GM19043 (cell line): ENCODE measurements at regions not wholly inside any gene's neighbourhood (a gene's known extent, or its start where the extent isn't known, plus 50 kb on each side); places are given as distances from the start of the nearest gene placed in this dataset.

Source experiments
- ATAC-seq: cut with Tn5 transposase; IDR thresholded peaks from one replicate; pipeline ENCODE4 v1.9.1; 2021; ENCODE audit warnings: low read depth; ENCODE audit not compliant: unreplicated experiment

DNA sequence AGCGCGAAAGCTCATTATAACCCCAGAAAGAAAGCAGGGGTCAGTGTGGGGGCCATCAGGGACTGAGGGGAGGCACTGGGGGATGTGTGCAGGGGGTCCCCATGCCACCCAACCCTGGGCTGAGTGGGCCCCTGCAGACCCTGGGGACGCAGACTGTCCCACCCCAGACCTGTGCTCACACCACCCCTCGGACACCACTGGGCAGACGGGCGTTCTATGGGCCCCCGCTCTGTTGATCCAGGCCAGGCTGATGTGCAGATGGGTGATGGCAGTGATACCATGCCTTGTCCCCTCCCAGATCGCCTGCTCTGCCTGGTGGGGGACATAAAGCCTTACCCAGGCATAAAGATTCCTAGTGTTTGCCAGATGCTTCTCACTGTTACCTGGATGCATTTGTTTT is 259.7 kb upstream of the TLE3 start:
- ATAC-seq = no peak

DNA sequence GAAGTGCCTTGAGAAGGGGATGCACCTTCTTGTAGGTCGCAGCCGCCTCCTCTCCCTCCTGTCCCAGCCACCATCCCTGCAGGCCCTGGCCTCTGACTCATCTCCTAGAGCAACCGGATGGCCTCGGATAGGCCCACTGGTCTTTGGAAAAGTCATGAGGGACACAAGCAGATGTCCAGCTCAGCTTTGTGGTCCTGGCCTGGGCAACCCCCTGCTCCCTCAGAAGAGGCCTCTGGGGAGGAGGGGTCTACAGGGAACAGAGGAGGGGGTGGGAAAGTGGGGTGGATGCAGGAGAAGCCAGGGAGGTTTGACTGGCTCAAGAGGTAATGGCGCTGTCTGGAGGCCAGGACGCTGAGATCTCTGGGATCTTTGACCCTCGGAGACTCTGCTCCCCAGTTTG is 259.2 kb upstream of the TLE3 start:
- ATAC-seq = no peak

DNA sequence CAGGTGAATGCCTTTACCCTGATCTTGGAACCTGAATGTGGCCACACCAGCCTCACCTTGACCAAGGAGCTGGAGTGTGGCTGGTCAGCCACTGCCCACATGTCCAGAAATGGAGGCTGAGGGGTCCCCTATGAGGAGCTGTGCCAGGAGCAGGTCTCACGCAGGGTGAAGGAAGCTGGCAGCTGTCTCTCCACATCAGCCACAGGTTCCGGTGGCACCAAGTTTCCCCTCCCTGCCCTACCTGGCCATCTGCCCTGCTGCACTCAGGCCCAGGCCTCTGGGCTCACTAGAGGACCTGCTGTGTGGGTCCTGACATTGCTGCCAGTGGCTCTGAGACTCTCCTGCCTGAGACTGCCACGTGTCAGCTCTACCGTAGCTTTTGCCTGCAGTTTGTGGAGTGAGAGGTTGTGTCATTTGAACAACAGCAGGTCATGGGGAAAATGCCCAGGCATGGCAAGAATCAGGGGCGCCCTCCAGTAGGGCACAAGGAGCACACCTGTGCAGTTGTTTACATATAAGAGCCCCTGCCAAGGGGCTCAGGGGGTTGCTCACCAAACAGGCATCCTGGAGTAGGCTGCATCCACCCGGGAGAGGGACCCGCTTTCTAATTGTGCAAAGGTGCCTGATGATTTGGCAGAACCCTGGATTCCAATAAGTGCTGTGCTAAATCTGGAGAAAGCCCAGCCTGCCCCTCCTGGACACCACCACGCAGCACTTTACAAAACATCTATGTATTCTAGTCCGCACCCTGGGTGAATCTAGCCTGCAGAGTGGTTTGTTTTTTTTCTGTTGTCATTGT is 258.5 kb upstream of the TLE3 start:
- ATAC-seq = no peak

DNA sequence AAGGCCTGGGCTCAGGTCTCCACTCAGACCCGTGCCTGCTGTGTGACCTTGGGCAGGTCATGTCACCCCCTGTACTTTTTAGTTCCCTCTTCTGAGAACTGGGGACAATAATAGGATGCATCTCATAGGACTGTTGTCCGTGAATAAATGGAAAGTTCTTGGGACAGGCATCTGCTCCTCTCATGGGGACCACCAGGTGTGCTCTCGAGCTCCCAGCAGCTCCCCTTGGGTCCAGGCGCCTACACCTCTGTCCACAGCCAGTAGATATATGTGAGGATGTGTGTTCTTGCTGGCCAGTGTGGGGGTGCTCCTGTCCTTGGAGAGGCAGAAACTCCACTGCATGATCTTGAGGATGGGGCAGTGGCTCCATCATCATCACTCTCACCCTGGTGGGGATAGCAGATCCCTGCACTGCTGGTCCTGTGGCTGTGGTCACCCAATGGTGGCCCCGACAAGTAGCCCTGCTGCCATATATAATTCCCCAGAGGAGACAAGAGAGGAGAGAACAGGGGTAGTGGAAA is 257.6 kb upstream of the TLE3 start:
- ATAC-seq = no peak

DNA sequence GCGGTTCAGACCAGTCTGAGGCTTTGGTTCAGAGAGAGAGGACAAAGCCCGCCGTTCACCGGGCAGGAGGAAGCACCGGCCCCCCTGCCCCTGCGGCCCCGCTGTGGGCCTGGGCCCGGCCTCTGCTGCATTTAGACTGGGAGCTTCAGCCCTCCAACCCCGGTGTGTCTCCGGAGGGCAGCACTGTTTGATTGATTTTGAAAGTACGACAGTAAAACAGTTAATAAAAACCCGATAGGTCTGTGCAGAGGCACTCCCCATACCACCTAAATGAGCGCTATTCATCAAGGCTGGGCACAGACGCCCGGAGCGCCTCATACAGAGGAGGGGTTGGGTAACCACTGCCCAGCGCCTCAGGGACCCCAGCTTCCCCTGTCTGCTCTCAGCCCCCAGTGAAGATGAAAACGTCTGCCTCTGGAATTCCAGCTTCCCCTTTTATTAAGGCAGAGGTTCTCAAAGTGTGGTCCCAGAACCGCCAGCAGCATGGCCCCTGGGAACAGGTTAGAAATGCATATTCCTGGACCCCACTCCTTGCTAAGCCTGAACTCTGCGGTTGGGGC is 256.7 kb upstream of the TLE3 start:
- no peak for ATAC-seq

DNA sequence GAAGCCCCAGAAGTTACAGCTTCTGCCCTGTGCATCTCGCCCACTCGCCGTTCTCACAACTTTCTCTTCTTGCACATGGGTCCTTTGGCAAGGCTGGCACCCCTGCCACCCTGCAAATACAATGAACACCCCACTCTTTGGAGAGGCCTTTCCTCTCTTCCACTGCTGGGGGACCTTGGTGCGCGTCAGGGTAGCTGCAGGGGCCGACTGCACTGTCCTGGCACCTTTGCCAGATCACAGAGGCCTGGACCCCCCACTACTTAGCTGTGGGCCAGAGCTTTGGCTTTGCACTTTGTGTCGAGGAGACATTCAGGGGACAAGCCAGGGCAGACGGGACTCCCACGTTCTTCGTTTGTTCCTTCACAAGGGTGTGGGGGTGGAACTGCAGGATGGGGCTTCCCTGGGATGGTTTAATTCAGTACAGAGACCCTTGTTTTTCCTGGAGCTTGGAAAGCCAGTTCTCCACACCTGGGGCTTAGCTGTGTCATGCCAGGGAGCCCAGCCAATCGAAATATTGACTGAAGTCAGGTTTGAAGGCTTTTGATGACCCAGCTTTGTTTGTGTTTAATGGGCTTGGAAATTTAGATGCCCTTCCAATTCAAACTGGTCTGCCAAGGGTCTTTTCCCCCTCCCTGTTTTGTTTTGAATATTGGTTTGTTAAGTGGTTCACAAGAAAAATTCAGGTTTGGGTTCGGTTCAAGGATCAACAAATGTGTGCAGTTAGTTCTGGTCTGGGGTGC is 256.1 kb upstream of the TLE3 start:
- no peak for ATAC-seq

DNA sequence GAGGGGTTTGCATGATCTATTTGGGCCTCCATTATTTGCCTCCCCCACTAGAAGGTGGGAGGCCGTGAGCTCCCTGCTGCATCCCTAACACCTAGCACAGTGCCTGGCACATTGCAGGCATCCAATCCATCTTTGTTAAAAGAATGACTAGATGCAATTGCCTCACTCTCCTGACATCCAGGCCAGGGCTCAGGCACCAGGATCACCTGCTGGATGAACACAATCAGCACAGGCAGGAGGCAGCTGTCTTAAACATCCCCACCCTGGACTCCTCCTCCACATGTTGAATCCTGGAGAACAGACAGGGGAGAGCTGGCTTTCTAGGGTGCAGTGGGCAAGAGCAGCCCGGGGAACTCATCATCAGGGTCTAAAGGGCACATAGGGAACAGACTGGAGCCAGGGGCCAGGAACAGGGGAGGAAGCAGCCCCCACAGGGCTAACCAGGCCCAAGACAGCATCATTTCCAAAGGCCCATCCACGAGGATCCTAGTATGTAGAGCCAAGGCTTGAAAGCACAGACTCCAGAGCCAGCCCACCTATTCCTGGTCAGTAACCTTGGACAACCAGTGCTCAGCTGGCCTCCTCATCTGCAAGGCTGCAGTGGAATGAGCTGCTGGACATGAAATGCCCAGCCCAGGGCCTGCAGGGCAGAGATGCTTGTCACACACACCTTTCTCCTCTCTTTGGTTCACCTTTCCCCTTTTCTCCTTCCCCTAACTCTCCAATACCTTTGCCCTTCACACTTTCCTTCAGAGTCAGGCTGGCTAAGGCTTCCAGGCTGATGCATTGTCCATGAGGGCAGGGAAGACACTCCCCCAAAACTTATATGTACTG is 254.4 kb upstream of the TLE3 start:
- no peak for ATAC-seq

DNA sequence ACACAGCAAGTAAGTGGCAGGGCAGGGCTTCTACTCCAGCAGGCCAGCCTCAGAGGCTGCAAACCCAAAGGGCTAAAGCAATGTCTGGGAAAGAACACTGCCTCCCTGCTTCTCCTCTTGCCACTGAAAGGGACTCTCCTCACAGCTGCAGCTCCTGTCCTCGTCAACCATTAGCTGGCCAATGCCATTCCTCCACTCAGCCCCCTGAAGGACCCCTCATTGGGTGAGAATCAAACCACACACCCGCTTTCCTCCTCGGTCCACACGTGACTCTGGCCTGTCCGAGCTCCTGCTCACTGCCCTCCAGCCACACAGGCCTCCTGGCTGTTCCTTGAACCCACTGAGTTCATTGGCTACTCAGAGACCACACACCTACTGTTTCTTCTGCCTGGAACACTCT is 253.7 kb upstream of the TLE3 start:
- ATAC-seq = no peak

DNA sequence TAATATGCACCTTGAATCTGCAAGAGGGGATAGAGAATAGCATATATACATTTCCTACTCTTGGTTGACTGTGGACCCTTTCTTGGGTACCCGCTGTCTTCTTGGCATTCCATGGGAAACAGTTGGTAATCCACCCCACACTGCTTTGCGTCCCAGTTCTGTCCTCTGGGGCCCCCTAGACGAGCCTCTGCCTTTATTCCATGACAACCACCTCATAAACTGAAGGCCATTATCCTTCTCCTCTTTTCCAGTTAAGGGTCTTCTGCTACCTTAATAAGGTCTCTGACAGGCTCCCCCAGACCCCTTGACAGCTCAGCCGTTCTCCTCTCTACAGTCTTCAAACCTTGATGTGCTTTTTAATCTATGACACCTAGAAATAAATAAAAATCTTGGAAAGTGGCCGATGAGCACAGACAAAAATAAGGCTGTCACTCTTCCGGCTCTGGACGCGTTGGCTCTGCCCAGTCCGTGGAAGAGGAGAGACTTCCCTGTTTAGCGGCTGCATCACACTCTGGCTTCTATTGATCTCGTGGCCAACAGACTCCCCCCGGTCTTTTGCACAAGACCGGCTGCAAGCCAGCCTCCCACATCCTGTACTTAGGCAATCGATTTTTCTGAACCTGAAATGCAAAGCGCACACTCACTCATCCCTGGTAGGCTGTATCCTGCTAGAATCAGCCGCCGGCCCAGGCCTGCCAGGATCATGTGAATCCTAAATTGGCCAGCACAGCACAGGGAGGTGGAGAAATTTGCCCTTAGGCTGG is 251.0 kb upstream of the TLE3 start:
- no peak for ATAC-seq

DNA sequence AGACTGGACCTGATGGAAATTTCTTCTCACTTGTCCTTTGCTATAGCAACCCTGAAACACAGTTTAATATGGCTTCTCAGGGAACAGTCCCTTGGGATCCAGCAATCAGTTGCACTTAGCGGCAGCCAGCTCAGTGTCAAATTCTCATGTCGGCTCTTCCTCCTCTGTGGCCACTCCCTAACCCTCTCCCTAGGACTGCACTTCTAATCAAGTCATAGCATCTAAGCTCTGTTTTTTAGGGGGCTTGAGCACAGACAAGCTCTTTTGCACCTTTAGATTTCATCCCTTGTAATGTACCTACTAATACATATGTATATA is 250.5 kb upstream of the TLE3 start:
- no peak for ATAC-seq

DNA sequence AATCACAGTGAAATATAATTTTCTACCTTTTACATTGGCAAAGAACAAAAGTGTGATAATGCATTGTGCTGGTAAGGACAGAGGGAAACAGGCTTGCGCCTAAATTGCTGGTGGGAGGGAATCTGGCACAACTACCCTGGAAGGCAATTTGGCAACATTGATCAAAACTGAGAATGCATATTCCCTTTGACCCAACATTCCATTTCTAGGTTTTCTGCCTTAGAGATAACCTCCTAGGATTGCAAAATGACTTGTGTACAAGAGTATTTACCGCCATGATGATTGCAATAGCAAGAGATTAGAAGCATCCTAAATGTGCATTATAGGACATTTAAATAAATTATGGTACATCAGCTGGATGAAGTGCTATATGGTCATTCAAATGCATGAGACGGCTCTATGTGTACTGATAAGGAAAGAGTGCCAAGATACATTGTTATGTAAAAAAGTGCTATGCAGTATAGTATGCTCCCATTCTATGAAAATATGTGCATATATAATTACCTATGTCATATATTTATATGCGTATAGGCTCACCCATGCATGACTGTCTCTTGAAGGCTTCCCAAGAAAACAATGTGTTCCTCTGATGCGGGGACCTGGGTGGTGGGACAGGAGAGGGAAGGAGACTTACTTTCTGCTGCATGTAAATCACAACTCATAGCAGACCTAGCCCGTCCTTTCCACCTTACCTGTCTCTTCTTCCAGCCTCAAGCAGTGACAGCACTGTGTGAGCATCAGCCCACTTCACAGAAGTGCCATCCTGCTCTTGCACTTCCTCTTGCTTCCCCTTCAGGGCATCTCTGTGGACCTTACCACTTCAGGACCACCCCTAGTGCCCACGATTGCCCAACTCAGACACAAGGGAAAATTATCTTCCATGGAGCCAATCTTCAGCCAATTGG is 249.9 kb upstream of the TLE3 start:
- no peak for ATAC-seq

DNA sequence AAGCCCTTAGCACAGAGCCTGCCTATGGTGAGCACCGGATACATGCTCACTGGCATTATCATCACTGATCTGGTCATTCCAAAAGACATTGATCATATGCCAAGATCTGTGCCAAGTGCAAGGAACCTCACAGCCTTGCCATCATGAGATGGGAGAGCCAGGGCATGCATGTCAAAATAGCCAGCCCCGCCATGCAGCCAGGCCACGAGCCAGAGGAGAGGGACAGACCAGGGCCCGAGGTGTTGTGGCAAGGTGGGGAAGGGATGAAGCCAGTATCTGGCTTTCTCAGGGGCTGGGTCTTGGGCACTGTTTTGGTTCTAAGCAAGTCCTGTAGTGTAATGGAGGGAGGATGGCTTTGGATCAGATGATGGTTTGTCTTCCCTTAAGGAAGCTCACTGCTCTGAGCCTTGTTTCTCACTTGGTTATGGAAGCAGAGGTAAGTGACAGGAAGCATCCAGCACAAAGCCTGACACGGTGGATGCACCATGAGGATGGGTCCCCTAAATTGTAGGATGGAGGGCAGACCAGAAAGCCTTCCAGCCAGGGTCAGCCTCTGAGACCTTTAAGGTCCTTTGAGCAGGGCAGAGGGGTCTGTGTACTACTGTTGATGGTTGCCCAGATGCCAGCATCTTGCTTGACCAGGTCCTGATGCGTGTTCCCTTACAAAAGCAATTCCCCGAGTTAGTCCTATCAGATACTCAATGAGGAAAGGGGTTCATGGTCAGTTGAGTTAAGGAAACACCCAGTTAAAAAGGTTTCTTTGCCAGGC is 247.7 kb upstream of the TLE3 start:
- ATAC-seq = no peak

DNA sequence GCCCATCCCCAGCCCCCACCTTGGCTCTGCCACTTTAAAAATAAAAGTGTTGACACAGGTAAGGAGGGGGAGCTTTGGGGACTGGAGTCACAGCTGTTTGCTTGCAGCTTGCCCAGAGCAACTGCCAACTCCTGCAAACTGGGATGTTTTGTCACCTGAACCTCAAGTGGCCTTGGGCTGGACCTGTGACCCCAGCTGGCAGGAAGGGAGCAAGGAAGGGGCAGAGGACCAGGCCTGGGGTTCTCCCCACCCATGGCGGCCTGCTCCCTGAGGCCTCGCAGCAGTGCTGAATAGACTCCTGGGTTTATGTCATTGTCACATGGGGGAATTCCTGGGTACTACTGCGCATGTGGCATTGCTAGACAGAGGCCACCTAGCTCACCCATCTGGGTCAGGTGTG is 246.9 kb upstream of the TLE3 start:
- ATAC-seq = no peak

DNA sequence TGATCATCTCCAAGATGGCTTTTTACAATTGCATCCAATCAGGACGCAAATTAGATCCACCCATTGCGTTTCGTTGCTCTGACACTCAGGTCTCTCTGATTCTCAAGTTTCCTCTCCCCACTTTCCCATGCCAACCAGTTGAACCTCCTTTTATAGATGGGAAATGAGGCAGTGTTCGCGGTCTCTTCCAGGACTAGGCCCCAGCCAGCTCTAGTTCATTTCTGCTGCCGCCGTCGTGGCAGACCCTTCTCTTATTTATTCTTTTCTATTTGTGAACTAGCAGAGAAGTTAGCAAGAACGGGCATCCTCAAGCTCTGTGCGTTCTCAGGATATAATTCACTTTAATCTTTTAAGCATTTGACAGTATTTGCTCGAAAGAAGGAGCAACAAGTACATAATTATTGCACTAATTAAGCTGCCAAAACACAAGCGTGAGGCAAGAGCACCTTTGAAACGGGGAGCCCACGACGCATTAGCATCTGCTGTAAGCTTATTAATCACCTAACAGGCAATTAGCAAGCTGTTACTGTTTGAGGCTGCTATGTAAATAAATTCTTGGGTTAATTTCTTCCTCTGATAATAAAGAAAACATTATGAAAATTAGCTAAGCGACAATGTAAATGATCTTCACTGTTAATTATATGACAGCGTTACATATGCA is 246.4 kb upstream of the TLE3 start:
- no peak for ATAC-seq

DNA sequence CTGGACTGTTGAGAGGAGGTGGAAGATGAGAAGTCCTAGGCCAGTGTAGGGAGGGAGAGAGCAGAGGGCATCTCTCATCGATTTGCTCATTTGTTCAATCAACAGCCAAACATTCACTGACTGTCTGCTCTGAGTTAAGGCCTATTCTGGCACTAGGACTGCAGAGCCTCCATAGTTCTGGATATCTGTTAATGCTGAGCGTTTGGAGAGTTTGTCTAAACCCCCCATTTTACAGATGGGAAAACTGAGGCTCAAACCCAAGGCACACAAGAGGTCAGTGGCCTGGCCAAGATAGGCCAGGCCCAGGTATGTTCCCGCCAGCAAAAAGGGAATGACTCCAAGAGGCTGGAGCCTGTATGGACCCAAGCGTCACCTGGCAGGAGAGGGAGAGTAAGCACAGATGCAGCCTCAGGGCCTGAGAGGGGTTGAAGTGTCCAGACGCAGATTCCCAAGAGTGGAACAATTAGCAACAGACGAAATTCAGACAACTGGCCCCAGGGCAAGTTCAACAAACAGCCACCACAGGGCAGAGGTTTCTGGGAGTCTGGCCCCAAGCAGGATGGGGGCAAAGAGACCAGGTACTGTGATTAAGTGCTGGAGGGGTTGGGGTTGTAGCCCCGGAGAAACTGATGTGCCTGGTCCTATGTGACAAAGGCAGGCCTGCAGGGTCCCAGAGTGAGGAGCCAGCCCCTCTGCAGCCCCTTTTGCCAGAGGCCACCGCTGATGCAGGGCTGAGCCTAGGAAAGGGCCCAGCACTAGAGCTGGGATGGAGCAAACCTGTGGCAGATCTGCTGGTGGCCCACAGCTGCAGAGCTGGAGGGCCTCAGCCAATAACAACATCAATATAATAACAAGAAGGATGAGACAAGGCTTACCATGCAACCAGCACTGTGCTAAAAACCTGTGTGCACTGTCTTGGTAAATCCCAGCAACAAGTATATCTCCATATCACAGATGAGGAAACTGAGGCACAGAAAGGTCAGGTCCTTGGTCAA is 245.1 kb upstream of the TLE3 start:
- no peak for ATAC-seq

DNA sequence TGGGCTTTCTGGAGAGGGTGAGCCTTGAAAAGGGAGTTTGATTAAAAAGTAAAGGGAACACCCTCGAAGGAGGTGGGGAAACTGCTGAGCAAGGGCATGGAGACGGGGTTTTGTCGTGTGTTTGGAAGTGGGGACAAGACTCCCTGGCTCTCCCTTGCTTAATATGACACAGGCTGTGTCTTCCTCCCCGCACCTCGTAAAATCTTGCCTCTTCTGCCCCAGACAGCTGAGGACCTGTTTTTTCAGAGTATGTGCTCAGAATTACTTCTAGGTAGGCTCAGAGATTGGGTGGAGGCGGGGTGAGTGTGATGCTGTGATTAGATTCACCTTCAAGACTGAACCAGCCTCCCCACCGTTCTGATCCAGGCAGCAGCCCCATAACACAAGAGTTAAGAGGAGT is 244.4 kb upstream of the TLE3 start:
- no peak for ATAC-seq

DNA sequence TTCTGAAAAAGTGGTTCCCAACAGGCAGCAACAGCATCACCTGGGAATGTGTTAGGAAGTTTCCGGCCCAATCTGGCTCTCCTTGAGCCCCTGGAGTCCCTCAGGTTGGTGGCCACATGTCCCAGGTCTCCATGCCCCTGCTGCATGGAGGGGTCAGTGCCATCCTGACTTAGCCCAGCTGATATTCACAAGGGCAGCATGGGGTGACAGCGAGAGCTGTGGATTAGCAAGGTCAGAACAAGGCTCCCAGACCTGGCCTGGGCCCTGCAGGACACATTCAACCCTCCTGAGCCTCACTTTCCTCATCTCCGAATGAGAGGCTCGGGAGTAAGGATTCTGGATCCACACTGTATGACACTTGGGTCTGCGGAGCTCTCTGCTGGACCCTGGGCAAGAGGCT is 243.8 kb upstream of the TLE3 start:
- ATAC-seq = no peak
